ENCODE measurements at regions not wholly inside any gene's neighbourhood (a gene's known extent, or its start where the extent isn't known, plus 50 kb on each side); places are given as distances from the start of the nearest gene placed in this dataset.
"Not testable (repeated sequence)": the region's sequence is repeated elsewhere in the genome, so short reads cannot be mapped to it uniquely, and the experiment has no call there.

DNA sequence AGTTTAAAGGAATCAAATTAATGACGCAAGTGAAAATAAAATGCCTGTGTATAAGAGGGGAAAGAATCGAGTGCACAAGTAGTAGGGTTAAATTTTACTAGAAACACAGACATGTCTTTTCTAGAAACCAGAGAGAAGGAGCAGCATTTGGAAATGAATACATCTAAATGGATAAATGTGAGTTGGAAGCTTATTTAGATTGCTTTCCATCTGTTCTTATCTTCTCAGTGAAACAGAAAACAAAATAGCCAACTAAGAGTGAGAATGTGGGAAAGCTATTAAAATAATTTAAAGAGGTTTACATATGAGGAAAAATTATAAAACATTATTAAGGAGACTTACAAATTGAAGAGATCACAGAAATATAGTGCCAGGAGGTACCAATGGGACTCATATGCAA is 1818.9 kb upstream of the FLRT2 start:
- no peak overlapping the region for H3K4me3 ChIP-seq (ENCODE audit: low read depth in 1 of 2, low read length in 1 of 2)
- H3K27me3 ChIP-seq = no peaks in the 10 kb centered on the region
- H3K36me3 ChIP-seq = no peaks in the 10 kb centered on the region
- no peak overlapping the region for H3K27ac ChIP-seq
- H3K9me3 ChIP-seq = no peaks in the 10 kb centered on the region
- no peaks in the 10 kb centered on the region for H3K4me1 ChIP-seq (ENCODE audit: control insufficient read depth in 1 of 2, insufficient read depth in 1 of 2, low read depth in 1 of 2, low read length in 1 of 2)
- TF ChIP-seq, protein P1, sequence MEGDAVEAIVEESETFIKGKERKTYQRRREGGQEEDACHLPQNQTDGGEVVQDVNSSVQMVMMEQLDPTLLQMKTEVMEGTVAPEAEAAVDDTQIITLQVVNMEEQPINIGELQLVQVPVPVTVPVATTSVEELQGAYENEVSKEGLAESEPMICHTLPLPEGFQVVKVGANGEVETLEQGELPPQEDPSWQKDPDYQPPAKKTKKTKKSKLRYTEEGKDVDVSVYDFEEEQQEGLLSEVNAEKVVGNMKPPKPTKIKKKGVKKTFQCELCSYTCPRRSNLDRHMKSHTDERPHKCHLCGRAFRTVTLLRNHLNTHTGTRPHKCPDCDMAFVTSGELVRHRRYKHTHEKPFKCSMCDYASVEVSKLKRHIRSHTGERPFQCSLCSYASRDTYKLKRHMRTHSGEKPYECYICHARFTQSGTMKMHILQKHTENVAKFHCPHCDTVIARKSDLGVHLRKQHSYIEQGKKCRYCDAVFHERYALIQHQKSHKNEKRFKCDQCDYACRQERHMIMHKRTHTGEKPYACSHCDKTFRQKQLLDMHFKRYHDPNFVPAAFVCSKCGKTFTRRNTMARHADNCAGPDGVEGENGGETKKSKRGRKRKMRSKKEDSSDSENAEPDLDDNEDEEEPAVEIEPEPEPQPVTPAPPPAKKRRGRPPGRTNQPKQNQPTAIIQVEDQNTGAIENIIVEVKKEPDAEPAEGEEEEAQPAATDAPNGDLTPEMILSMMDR (IDR thresholded peaks at IDR 0.05) = no peak

DNA sequence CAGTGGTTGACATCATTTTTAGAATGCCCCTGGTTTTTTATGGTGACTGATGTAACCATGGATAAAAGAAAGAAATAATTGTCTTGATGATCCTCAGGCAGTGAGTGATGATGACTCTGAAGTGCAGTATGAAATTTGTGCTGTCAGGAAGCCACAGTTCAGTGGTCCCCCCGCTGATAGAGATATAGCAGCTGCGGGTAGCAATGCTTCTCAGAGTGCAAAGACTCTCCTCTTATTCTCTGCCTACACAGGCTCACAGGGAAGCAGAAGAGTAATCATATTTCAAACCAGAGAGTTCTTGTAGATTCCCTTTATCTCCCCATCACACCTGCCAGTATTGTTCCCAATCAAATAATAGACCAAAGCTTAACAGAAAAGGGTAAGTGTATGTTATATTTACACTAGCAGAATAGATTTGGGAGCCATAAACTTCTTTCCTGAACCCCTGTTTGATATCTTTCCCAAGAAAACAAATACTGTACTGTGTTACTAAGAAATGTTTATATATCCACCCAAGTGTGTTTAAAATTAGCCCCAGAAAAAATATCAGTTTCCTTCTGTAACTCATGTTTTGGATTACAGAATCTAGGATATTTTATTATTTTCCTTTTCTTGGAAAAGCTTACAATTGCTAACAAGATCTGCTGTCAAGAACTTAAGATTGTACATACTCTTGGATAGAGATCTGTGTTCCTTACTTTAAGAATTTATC is 1817.4 kb upstream of the FLRT2 start:
- H3K4me1 ChIP-seq (ENCODE audit: control insufficient read depth in 1 of 2, insufficient read depth in 1 of 2, low read depth in 1 of 2, low read length in 1 of 2) = no peaks in the 10 kb centered on the region
- H3K9me3 ChIP-seq = no peaks in the 10 kb centered on the region
- H3K36me3 ChIP-seq = no peaks in the 10 kb centered on the region
- TF ChIP-seq, protein P1 (IDR thresholded peaks at IDR 0.05) = no peak
- H3K27me3 ChIP-seq = no peaks in the 10 kb centered on the region
- H3K27ac ChIP-seq = no peak overlapping the region
- H3K4me3 ChIP-seq (ENCODE audit: low read depth in 1 of 2, low read length in 1 of 2) = no peak overlapping the region

DNA sequence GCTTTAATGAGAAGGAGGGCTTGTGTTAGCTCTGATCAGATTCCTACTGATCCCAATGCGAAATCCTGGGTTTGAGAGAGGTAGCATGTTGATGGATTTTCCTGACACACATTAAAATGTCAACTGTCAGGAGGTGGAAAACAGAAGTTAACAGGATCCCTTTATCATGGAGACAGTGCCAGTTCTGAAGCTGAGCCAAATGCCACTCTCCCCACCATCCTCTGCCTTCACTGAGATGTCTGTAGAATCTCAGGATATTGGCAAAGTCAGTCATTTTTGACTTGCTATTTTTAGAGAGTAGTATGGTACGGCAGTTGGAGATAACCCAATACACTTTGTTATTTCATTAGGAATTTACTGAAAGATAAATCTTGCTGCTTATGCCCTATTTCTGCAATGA is 1816.2 kb upstream of the FLRT2 start:
- Histone ChIP-seq H3K4me1 (ENCODE audit: control insufficient read depth in 1 of 2, insufficient read depth in 1 of 2, low read depth in 1 of 2, low read length in 1 of 2) (no peaks in the 10 kb centered on the region), H3K4me3 (ENCODE audit: low read depth in 1 of 2, low read length in 1 of 2) (no peak overlapping the region), H3K36me3 (no peaks in the 10 kb centered on the region), H3K27me3 (no peaks in the 10 kb centered on the region), H3K9me3 (no peaks in the 10 kb centered on the region), H3K27ac (no peak overlapping the region)
- TF ChIP-seq, protein P1 (IDR thresholded peaks at IDR 0.05) = no peak

DNA sequence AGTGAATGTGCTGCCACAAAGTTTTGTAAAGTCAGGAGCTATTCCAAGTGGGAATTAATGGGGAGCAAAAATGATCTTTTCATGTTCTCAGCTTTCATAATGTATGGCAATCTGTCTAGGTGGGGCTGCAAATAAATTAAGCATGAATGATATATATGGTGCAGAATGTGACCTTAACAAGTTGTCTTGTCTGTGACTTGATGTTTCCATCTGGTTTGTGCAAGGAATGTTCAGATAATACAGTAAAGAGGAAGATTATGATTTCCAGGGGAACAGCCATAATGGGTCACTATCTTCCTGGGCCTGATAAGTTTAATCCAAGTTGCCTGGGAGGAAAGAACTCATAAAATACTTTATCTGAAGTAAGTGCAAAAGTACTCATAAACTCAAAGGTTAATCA is 1815.8 kb upstream of the FLRT2 start:
- Histone ChIP-seq H3K27me3 (no peaks in the 10 kb centered on the region), H3K9me3 (no peaks in the 10 kb centered on the region), H3K36me3 (no peaks in the 10 kb centered on the region), H3K27ac (no peak overlapping the region), H3K4me1 (ENCODE audit: control insufficient read depth in 1 of 2, insufficient read depth in 1 of 2, low read depth in 1 of 2, low read length in 1 of 2) (no peaks in the 10 kb centered on the region), H3K4me3 (ENCODE audit: low read depth in 1 of 2, low read length in 1 of 2) (no peak overlapping the region)
- TF ChIP-seq, protein P1 (IDR thresholded peaks at IDR 0.05) = no peak

DNA sequence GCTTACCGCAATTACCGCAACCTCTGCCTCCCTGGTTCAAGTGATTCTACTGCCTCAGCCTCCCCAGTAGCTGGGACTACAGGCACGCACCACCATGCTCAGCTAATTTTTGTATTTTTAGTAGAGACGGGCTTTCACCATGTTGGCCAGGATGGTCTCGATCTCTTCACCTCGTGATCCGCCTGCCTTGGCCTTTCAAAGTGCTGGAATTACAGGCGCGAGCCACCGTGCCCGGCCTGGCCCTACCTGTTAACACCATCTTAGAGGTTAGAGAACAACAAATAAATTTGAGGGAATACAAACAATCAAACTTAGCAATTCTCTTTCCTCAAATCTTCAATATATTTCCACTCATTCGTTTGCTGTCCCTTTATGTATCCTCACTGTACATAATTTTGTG is 1810.5 kb upstream of the FLRT2 start:
- not testable (repeated sequence) for H3K27ac ChIP-seq; H3K36me3 ChIP-seq; H3K4me1 ChIP-seq (ENCODE audit: control insufficient read depth in 1 of 2, insufficient read depth in 1 of 2, low read depth in 1 of 2, low read length in 1 of 2); H3K4me3 ChIP-seq (ENCODE audit: low read depth in 1 of 2, low read length in 1 of 2); H3K27me3 ChIP-seq; H3K9me3 ChIP-seq

DNA sequence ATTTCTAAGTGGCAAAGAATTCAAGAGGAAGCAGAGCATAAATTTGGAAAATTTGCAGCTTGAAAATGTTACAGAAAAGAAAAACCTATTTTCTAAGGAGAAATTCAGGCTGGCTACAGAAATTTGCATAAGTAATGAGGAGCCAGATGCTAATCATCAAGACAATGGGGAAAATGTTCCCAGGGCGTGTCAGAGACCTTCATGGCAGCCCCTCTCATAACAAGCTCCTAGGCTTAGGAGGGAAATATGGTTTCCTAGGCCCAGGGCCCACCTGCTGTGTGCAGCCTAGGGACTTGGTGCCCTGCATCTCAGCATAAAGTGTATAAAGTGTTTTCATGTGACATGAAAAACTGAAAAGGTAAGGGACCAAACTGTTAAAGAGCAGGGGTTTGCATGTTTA is 1796.3 kb upstream of the FLRT2 start:
- Histone ChIP-seq H3K4me1 (ENCODE audit: control insufficient read depth in 1 of 2, insufficient read depth in 1 of 2, low read depth in 1 of 2, low read length in 1 of 2) (no peaks in the 10 kb centered on the region), H3K27me3 (no peaks in the 10 kb centered on the region), H3K36me3 (no peaks in the 10 kb centered on the region), H3K4me3 (ENCODE audit: low read depth in 1 of 2, low read length in 1 of 2) (no peak overlapping the region), H3K27ac (no peak overlapping the region), H3K9me3 (no peaks in the 10 kb centered on the region)
- TF ChIP-seq, protein P1 (IDR thresholded peaks at IDR 0.05) = no peak
